Kidney epithelial cell (primary cell): ENCODE measurements at regions not wholly inside any gene's neighbourhood (a gene's known extent, or its start where the extent isn't known, plus 50 kb on each side); places are given as distances from the start of the nearest gene placed in this dataset.
"Not testable (repeated sequence)": the region's sequence is repeated elsewhere in the genome, so short reads cannot be mapped to it uniquely, and the experiment has no call there.

Source experiments
- DNase-seq: peaks from one replicate; pipeline ENCODE4 v3.0.0-alpha.2; 2010; ENCODE audit warnings: low read depth
- H3K27me3 ChIP-seq: 2 replicates; pipeline ENCODE4 v1.6.0; 2011; ENCODE audit warnings: low read length; ENCODE audit not compliant: control insufficient read depth, insufficient read depth
- H3K36me3 ChIP-seq: 2 replicates; pipeline ENCODE4 v1.5.1; 2011; ENCODE audit warnings: low read length; ENCODE audit not compliant: control insufficient read depth, insufficient read depth
- H3K4me3 ChIP-seq: 2 replicates; pipeline ENCODE4 v1.5.1; 2011; ENCODE audit warnings: low read depth, mild to moderate bottlenecking, control low read depth, low read length
- TF ChIP-seq, protein P1 (sequence below): IDR thresholded peaks from 2 replicates; pipeline ENCODE4 v1.5.1; 2011; ENCODE audit warnings: mild to moderate bottlenecking, moderate library complexity, low read length, control low read depth, inconsistent platforms; ENCODE audit not compliant: insufficient read depth, poor library complexity, severe bottlenecking

DNA sequence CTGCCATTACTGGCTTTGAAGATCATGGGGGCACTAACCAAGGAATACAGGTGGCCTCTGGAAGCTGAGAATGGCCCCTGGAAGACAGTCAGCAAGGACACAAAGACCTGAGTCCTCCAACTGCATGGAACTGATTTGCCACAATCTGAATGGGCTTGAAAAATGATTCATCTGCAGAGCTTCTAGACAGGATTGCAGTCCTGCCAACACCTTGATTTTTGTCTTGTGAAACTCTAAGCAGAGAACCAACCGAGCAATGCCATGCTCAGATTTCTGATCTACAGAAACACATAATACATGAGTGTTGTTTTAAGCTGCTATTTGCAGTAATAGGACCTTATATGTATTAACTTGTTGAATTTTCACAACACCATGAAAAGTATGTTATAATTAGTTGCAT lies 66.1 kb upstream of the SLC13A1 start:
- H3K4me3 ChIP-seq, result no peak overlapping the region
- no peaks in the 10 kb centered on the region for H3K36me3 ChIP-seq
- TF ChIP-seq, protein P1, sequence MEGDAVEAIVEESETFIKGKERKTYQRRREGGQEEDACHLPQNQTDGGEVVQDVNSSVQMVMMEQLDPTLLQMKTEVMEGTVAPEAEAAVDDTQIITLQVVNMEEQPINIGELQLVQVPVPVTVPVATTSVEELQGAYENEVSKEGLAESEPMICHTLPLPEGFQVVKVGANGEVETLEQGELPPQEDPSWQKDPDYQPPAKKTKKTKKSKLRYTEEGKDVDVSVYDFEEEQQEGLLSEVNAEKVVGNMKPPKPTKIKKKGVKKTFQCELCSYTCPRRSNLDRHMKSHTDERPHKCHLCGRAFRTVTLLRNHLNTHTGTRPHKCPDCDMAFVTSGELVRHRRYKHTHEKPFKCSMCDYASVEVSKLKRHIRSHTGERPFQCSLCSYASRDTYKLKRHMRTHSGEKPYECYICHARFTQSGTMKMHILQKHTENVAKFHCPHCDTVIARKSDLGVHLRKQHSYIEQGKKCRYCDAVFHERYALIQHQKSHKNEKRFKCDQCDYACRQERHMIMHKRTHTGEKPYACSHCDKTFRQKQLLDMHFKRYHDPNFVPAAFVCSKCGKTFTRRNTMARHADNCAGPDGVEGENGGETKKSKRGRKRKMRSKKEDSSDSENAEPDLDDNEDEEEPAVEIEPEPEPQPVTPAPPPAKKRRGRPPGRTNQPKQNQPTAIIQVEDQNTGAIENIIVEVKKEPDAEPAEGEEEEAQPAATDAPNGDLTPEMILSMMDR, result no peak
- no peak for DNase-seq
- no peaks in the 10 kb centered on the region for H3K27me3 ChIP-seq

DNA sequence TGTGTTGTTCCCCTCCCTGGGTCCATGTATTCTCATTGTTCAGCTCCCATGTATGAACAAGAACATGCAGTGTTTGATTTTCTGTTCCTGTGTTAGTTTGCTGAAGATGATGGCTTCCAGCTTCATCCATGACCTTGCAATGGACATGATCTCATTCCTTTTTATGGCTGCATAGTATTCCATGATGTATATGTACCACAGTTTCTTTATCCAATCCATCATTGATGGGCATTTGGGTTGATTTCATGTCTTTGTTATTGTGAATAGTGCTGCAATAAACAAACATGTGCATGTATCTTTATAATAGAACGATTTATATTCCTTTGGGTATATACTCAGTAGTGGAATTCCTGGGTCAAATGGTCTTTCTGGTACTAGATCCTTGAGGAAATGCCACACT lies 65.1 kb upstream of the SLC13A1 start:
- not testable (repeated sequence) for H3K4me3 ChIP-seq, DNase-seq, H3K27me3 ChIP-seq, H3K36me3 ChIP-seq

DNA sequence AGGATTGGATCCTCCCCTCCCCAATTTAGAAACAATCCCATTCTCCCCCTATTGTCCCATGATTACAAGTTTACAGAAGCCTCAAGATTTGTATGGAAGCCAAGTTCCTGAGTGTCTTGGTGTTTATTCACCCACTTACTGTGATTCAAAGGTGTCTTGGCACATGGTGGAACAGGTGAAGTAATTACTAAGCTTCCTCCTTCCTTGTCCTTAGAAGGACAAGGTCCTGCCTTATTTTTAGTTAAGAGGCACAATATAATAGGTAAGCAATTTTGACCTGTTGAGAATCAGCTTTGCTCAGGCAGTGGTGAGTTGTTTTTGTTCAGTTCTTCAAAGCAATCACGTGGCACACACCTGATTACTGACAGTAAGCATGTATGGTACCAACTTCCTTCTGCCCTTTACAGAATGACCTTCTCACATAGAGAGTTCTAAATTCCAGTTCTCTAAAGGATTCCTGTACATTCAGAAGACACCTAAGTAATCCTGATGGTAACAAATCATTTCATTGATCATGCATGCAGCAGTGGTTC lies 60.7 kb upstream of the SLC13A1 start:
- H3K27me3 ChIP-seq, result no peaks in the 10 kb centered on the region
- no peaks in the 10 kb centered on the region for H3K36me3 ChIP-seq
- DNase-seq, result no peak
- H3K4me3 ChIP-seq, result no peak overlapping the region
- TF ChIP-seq, protein P1, result no peak

DNA sequence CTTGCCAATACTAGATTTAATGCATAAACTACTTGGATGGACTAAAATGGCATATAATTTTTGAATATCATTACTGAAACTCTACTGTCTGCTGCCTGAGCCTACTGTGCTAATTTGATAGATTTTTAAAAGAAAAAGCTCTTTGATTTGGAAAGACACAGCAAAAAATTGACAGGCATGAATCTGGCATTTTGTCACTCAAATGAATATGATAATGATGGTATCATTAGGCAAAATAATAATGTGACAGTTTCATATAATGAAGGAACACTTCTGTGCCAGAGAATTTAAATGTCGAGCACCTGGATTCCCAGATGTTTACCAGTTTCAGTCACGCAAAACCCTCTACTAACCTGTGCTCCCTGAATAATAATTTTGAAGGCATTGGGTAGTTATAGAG lies 60.0 kb upstream of the SLC13A1 start:
- no peak for DNase-seq
- Histone ChIP-seq H3K36me3 (no peaks in the 10 kb centered on the region), H3K27me3 (no peaks in the 10 kb centered on the region), H3K4me3 (no peak overlapping the region)
- TF ChIP-seq, protein P1, result no peak
